ENCODE measurements at regions not wholly inside any gene's neighbourhood (a gene's known extent, or its start where the extent isn't known, plus 50 kb on each side); places are given as distances from the start of the nearest gene placed in this dataset.

- TF ChIP-seq POLR2A (IDR thresholded peaks at IDR 0.05): no peak
- no peak for TF ChIP-seq CTCF (IDR thresholded peaks at IDR 0.05)
- no peak for DNase-seq
- H3K27me3 ChIP-seq: no peaks in the 10 kb centered on the region
- H3K9me3 ChIP-seq: no peaks in the 10 kb centered on the region
- H3K4me3 ChIP-seq: no peak overlapping the region
- no peak for ATAC-seq
- WGBS, 2 donors: 85 to 94% methylated on average over 5 of the region's 5 CpGs
- intact Hi-C loops (cut with DNase I): no loop called here
- H3K4me1 ChIP-seq: no peaks in the 10 kb centered on the region
- H3K36me3 ChIP-seq (replicated peaks in 1 of 2; ENCODE audit: insufficient read depth in 1 of 2, low read depth in 2 of 2): no peaks in the 10 kb centered on the region
- H3K27ac ChIP-seq: no peak overlapping the region
Measured at GRCh38 chr10:65133652-65134051, 1612.5 kb downstream of the REEP3 start.

GRCh38 chr10:65135508-65135907 is 1614.3 kb downstream of the REEP3 start:
- DNase-seq: no peak
- TF ChIP-seq POLR2A (IDR thresholded peaks at IDR 0.05): no peak
- TF ChIP-seq CTCF (IDR thresholded peaks at IDR 0.05): no peak
- no peak overlapping the region for H3K4me3 ChIP-seq
- no peaks in the 10 kb centered on the region for H3K9me3 ChIP-seq
- no peak for ATAC-seq
- intact Hi-C loops (cut with DNase I): no loop called here
- no peaks in the 10 kb centered on the region for H3K4me1 ChIP-seq
- 47 to 61% methylated on average over 1 of the region's 1 CpG for WGBS, 2 donors
- H3K36me3 ChIP-seq (replicated peaks in 1 of 2; ENCODE audit: insufficient read depth in 1 of 2, low read depth in 2 of 2): no peaks in the 10 kb centered on the region
- no peak overlapping the region for H3K27ac ChIP-seq
- no peaks in the 10 kb centered on the region for H3K27me3 ChIP-seq

GRCh38 chr10:65142641-65143435 is 1621.6 kb downstream of the REEP3 start:
- H3K27ac ChIP-seq: no peak overlapping the region
- no peak for TF ChIP-seq POLR2A (IDR thresholded peaks at IDR 0.05)
- TF ChIP-seq CTCF (IDR thresholded peaks at IDR 0.05): no peak
- no peak for DNase-seq
- H3K36me3 ChIP-seq (replicated peaks in 1 of 2; ENCODE audit: insufficient read depth in 1 of 2, low read depth in 2 of 2): no peaks in the 10 kb centered on the region
- no peaks in the 10 kb centered on the region for H3K4me1 ChIP-seq
- H3K27me3 ChIP-seq: no peaks in the 10 kb centered on the region
- no peak for ATAC-seq
- intact Hi-C loops (cut with DNase I): no loop called here
- no peak overlapping the region for H3K4me3 ChIP-seq
- no peaks in the 10 kb centered on the region for H3K9me3 ChIP-seq
- WGBS, 2 donors: 69 to 85% methylated on average over 2 of the region's 2 CpGs

GRCh38 chr10:65143723-65144122 is 1622.5 kb downstream of the REEP3 start:
- TF ChIP-seq CTCF (IDR thresholded peaks at IDR 0.05): no peak
- TF ChIP-seq POLR2A (IDR thresholded peaks at IDR 0.05): no peak

GRCh38 chr10:65149878-65150277 is 1628.7 kb downstream of the REEP3 start:
- intact Hi-C loops (cut with DNase I): no loop called here
- no peak overlapping the region for H3K27ac ChIP-seq
- WGBS, 2 donors: 54 to 61% methylated on average over 1 of the region's 1 CpG
- H3K27me3 ChIP-seq: no peaks in the 10 kb centered on the region
- DNase-seq: no peak
- no peak for TF ChIP-seq POLR2A (IDR thresholded peaks at IDR 0.05)
- no peak for TF ChIP-seq CTCF (IDR thresholded peaks at IDR 0.05)
- H3K4me3 ChIP-seq: no peak overlapping the region
- H3K4me1 ChIP-seq: no peaks in the 10 kb centered on the region
- ATAC-seq: no peak
- no peaks in the 10 kb centered on the region for H3K9me3 ChIP-seq
- H3K36me3 ChIP-seq (replicated peaks in 1 of 2; ENCODE audit: insufficient read depth in 1 of 2, low read depth in 2 of 2): no peaks in the 10 kb centered on the region

More at GRCh38 chr10:65143723-65144122, 1622.5 kb downstream of the REEP3 start:
- Histone ChIP-seq H3K27me3 (no peaks in the 10 kb centered on the region), H3K9me3 (no peaks in the 10 kb centered on the region), H3K4me1 (no peaks in the 10 kb centered on the region), H3K36me3 (replicated peaks in 1 of 2; ENCODE audit: insufficient read depth in 1 of 2, low read depth in 2 of 2) (no peaks in the 10 kb centered on the region), H3K27ac (no peak overlapping the region), H3K4me3 (no peak overlapping the region)
- DNase-seq (no peak), ATAC-seq (no peak)
- intact Hi-C loops (cut with DNase I): no loop called here
- WGBS, 2 donors: 77 to 80% methylated on average over 4 of the region's 4 CpGs

Measured in body of pancreas (tissue), 4 donors.